ENCODE measurements at regions not wholly inside any gene's neighbourhood (a gene's known extent, or its start where the extent isn't known, plus 50 kb on each side); places are given as distances from the start of the nearest gene placed in this dataset.
"Not testable (repeated sequence)": the region's sequence is repeated elsewhere in the genome, so short reads cannot be mapped to it uniquely, and the experiment has no call there.

DNA sequence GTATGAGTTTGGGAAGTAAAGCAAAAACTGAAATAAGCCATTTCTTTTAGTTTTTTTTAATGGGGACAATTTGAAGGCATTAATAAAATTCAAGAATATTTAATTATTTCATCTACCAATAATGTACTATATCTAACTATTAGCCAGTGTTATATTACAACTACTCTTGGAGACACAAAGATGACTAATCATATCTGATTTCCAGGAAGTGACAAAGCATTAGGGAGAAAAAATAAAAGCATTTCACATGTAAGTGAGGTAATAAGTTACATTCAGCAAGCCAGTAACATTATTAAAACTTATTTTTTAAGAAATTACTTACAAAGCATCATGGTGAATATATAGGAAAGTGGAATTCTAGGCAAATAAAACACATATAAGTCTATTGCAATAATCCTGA, 781.3 kb upstream of the NRXN1 start:
- no peak for DNase-seq (ENCODE audit: low read depth, low spot score)
- peak overlapping the region; percentile 17 for H3K27ac ChIP-seq

DNA sequence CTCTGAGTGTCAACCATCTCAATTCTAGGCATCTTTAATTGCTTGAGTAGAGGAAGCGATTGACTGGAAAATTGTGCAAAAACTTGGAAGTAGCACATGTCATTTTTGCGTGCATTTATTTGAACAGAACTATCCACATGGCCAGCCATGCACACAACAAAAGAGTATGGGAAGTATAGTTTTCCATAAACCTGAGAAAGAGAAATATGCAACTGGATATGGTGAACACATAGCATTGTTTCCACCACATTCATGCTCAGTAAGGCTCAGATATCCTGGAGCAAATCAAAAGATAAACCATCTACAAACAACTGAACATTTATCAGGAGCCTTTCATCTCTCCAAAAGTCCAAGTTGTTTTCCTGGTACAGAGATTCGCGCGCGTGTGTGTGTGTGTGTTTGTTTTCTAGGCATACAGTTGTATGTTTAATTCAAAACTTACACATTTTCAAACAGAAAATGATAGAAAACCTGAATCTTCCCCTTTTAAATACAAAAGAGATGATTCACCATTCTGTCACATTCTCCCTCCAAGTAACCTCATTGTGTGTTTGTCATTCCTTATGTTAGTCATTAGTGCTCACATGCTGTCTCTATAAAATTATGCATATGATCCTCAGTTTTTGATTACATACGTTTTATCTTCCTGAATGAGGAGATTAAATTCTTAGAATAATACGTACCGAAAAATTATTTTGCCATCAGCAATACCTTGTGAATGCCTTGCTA, 780.4 kb upstream of the NRXN1 start:
- no peak for DNase-seq (ENCODE audit: low read depth, low spot score)
- peak overlapping the region; percentile 17 for H3K27ac ChIP-seq

GRCh38 chr2:51810197-51810596, 778.3 kb upstream of the NRXN1 start:
- no peak for DNase-seq (ENCODE audit: low read depth, low spot score)
- no peak overlapping the region for H3K27ac ChIP-seq

DNA sequence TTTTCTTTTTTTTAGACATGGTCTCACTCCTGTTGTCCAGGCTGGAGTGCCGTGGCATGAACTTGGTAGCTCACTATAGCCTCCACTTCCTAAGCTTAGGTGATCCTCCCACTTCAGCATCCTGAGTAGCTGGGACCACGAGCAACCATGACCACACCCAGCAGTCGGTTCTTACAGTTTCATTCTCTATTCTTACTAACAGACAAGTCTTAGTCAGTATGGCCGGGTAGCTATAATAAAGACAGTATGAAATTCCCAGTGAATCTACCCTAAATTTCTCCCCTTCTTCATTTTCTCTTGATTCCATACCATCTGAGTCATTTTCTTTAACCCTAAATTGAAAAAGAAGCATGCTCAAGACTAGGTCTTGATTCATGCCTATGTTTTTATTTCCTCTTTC, 775.3 kb upstream of the NRXN1 start:
- no peak for DNase-seq (ENCODE audit: low read depth, low spot score)
- H3K27ac ChIP-seq = no peak overlapping the region

GRCh38 chr2:51795248-51795888, 763.4 kb upstream of the NRXN1 start:
- no peak overlapping the region for H3K27ac ChIP-seq
- DNase-seq (ENCODE audit: low read depth, low spot score) = no peak

GRCh38 chr2:51791496-51791895, 759.6 kb upstream of the NRXN1 start:
- DNase-seq (ENCODE audit: low read depth, low spot score) = no peak
- H3K27ac ChIP-seq = no peak overlapping the region

- DNase-seq (ENCODE audit: low read depth, low spot score) = no peak
- no peak overlapping the region for H3K27ac ChIP-seq
Measured at GRCh38 chr2:51790854-51791253, 758.9 kb upstream of the NRXN1 start.

- no peak overlapping the region for H3K27ac ChIP-seq
- no peak for DNase-seq (ENCODE audit: low read depth, low spot score)
Measured at GRCh38 chr2:51789918-51790317, 758.0 kb upstream of the NRXN1 start.

DNA sequence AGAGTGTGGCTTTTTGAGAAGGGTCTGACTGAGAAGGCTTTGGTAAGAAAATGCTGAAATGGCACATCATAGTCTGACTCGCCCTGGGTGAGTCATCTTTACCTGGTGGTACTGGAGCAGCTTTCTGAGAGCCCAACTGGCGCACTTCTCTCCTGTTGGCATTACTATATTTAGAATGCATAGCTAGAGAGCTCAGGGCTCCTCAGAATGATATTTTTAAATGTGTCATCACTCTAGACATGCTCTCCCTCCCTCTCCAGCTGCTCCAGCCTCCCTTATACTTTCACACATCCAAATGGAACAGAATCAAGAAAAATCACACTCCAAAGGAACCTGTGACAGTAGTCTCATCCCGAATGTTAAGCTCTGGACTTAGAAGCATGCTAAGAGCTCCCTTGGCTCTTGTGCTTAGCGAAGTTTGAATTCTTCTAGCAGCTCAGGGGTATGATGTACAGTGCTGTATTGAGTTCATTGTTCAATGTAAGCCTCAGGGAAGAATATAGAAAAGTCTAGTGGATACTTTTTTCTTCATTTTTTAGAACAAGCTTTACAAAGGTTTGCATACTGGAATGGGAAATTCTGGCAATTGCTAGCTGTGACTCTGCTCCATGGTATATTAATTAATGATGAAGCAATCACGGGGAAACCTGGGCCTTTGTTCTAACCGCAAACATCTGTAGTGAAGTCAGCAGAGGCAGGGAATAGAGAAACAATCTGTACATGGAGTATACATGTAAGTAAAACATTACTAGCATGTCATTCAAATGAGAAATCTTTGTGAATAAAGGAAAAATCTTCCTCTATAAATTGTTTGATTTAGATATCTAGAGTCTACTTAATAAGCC, 751.2 kb upstream of the NRXN1 start:
- H3K27ac ChIP-seq = no peak overlapping the region
- peak; percentile 5 for DNase-seq (ENCODE audit: low read depth, low spot score)

DNA sequence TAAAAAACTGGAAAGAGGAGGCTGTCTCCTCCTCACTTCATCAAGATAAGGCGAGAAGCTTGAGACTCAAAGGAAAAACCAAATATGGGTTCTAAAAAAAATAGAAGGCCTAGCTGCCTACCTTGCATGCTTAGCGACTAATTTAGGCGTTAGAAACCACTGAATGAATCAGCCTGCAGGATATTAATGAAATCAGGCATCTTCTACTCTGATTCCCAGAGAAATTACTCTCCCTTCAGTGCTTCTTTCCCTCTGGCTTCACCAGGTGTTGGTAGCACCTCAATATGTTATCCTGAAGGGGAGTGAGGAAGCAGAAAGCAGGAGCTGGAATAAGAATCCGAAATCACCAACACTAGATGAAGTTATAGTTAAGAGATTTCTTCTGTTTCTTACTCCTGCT, 749.8 kb upstream of the NRXN1 start:
- no peak for DNase-seq (ENCODE audit: low read depth, low spot score)
- H3K27ac ChIP-seq = no peak overlapping the region

DNA sequence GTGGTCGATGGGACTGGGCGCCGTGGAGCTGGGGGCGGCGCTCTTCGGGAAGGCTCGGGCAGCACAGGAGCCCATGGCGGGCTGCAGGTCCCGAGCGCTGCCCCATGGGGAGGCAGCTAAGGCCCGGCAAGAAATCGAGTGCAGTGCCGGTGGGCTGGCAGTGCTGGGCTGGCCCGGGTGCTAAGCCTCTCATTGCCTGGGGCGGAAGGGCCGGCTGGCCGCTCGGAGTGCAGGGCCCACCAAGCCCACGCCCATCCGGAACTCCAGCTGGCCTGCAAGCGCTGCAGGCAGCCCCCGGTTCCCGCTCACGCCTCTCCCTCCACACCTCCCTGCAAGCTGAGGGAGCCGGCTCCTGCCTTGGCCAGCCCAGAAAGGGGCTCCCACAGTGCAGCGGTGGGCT, 748.4 kb upstream of the NRXN1 start:
- no peak for DNase-seq (ENCODE audit: low read depth, low spot score)
- no peak overlapping the region for H3K27ac ChIP-seq

DNA sequence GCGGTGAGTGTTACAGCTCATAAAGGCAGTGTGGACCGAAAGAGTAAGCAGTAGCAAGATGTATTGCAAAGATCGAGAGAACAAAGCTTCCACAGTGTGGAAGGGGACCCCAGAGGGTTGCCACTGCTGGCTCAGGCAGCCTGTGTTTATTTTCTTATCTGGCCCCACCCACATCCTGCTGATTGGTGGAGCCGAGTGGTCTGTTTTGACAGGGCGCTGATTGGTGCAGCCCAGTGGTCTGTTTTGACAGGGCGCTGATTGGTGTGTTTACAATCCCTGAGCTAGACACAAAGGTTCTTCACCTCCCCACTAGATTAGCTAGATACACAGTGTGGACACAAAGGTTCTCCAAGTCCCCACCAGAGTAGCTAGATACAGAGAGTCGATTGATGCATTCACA, 747.8 kb upstream of the NRXN1 start:
- DNase-seq (ENCODE audit: low read depth, low spot score); H3K27ac ChIP-seq: not testable (repeated sequence)

- H3K27ac ChIP-seq = no peak overlapping the region
- DNase-seq (ENCODE audit: low read depth, low spot score) = no peak
Measured at GRCh38 chr2:51778806-51779205, 746.9 kb upstream of the NRXN1 start.

DNA sequence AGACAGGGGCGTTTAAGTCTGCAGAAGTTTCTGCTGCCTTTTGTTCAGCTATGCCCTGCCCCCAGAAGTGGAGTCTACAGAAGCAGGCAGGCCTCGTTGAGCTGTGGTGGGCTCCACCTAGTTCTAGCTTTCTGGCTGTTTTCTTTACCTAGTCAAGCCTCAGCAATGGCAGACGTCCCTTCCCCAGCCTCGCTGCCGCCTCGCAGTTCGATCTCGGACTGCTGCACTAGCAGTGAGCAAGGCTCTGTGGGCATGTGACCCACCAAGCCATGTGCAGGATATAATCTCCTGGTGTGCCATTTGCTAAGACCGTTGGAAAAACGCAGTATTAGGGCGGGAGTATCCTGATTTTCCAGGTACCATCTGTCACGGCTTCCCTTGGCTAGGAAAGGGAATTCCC, 742.7 kb upstream of the NRXN1 start:
- not testable (repeated sequence) for H3K27ac ChIP-seq; DNase-seq (ENCODE audit: low read depth, low spot score)

GRCh38 chr2:51760441-51760840, 728.5 kb upstream of the NRXN1 start:
- no peak overlapping the region for H3K27ac ChIP-seq

GRCh38 chr2:51758081-51758480, 726.1 kb upstream of the NRXN1 start:
- H3K27ac ChIP-seq = no peak overlapping the region
- no peak for DNase-seq (ENCODE audit: low read depth, low spot score)

More at GRCh38 chr2:51760441-51760840, 728.5 kb upstream of the NRXN1 start:
- no peak for DNase-seq (ENCODE audit: low read depth, low spot score)

DNA sequence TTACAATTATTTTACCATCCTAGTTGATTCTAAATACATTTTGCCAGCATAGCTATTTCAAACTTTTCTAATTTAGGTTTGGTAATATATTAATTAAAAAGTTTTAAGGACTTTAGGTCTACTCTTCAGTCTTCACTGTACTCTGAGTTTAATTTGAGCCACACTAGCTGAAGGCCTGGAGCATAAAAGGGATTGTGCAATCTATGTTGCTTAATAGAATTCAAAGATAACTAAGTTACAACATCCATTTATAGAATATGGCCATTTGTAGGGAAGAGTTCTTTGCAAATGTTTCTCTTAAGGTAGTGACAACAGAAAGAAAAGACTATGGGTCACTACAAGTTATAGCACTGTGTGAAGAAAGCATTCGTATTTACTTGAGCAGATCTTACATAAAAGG, 702.2 kb upstream of the NRXN1 start:
- H3K27ac ChIP-seq = no peak overlapping the region
- no peak for DNase-seq (ENCODE audit: low read depth, low spot score)

- no peak overlapping the region for H3K27ac ChIP-seq
- DNase-seq (ENCODE audit: low read depth, low spot score) = no peak
Measured at GRCh38 chr2:51723691-51724090, 691.8 kb upstream of the NRXN1 start.

DNA sequence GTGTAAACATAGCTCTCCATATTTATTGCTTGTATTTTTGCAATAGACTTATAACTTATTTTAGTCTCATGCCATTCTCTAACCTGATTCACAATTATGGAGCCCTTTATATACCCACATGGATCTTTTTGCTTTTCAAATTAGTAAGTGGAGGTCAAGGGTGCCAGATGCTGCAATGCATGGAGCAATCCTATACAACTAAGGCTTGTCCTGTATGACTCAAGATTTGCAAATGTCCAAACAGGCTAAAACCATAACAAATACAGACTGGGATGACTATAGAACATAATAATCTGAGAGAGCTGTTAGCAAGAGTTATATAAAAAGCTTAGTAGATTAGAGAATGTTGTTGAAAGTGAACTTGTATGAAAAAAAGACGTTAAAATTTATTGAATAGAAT, 690.4 kb upstream of the NRXN1 start:
- no peak overlapping the region for H3K27ac ChIP-seq
- no peak for DNase-seq (ENCODE audit: low read depth, low spot score)

DNA sequence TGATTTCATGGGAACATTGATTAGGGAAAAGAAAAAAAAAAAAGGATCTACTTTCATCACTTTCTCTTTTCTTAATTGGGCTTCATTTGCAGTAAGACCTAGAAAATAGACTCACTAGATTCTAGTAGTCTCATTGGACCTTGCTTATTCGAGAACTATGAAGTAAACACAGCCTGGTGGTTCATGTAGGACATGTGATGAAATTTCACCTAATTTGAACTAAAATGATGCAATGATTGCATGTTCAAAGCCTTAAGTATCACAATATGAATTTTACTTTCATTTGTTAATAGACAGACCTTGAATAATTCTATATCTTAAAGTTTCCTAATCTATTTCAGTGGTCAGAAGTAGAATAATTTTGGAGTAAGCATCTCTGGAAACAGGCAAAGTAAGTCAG, 688.9 kb upstream of the NRXN1 start:
- no peak for DNase-seq (ENCODE audit: low read depth, low spot score)
- H3K27ac ChIP-seq = no peak overlapping the region

- H3K27ac ChIP-seq = peak overlapping the region; percentile 7
- DNase-seq (ENCODE audit: low read depth, low spot score) = no peak
Measured at GRCh38 chr2:51718881-51719280, 686.9 kb upstream of the NRXN1 start.
